IMR-90 (cell line): ENCODE measurements at regions not wholly inside any gene's neighbourhood (a gene's known extent, or its start where the extent isn't known, plus 50 kb on each side); places are given as distances from the start of the nearest gene placed in this dataset.

ENCODE experiments used
- ATAC-seq: fragments of 200-7000 bp; cut with Tn5 transposase; 2 replicates; pipeline ENCODE4 v1.9.1; 2020; ENCODE audit warnings: low read depth, mild to moderate bottlenecking, moderate library complexity
- BruUV-seq: library from RNA; stranded (reverse); fragments of 400-500 nt; replicated peaks from 2 replicates; lab custom pipeline; 2021; lab: Mats Ljungman, UMichigan
- CTCF ChIA-PET: fragments of 300-600 bp; formaldehyde crosslinking; extraction: SDS; loops from one replicate; lab custom pipeline; 2021; ENCODE audit warnings: antibody characterized with exemption; lab: Yijun Ruan, JAX
- POLR2A ChIA-PET: fragments of 300-600 bp; sonication (Branson Sonifier 250); formaldehyde crosslinking; loops from one replicate; lab custom pipeline; 2022; ENCODE audit warnings: antibody characterized with exemption; ENCODE audit not compliant: unreplicated experiment; lab: Charles Lee
- DNase-seq: peaks from one replicate; pipeline ENCODE4 v3.0.0; 2013
- H2AFZ ChIP-seq: replicated peaks from 2 replicates; pipeline ENCODE3; 2013; ENCODE audit warnings: low read length, mild to moderate bottlenecking; ENCODE audit not compliant: poor library complexity
- H2AK5ac ChIP-seq: 2 replicates; pipeline ENCODE4 v1.6.1; 2013; ENCODE audit warnings: low read depth, low read length, inconsistent platforms
- H2AK9ac ChIP-seq: replicated peaks from 2 replicates; pipeline ENCODE3; 2013; ENCODE audit warnings: mild to moderate bottlenecking, low read depth, low read length, moderate library complexity; ENCODE audit not compliant: poor library complexity
- H2BK120ac ChIP-seq: 2 replicates; pipeline ENCODE4 v1.6.1; 2013; ENCODE audit warnings: low read depth, low read length, inconsistent platforms
- H2BK15ac ChIP-seq: 3 replicates; pipeline ENCODE4 v1.6.1; 2013; ENCODE audit warnings: low read depth, low read length, inconsistent platforms
- H2BK20ac ChIP-seq: 2 replicates; pipeline ENCODE4 v1.6.1; 2013; ENCODE audit warnings: low read depth, mild to moderate bottlenecking, inconsistent platforms, low read length, moderate library complexity
- H2BK5ac ChIP-seq: 2 replicates; pipeline ENCODE4 v1.6.1; 2013; ENCODE audit warnings: mild to moderate bottlenecking, low read depth, low read length, inconsistent platforms; ENCODE audit not compliant: poor library complexity, severe bottlenecking
- H3K14ac ChIP-seq: replicated peaks from 2 replicates; pipeline ENCODE4 v1.6.1; 2013; ENCODE audit warnings: low read depth, low read length, inconsistent platforms
- H3K18ac ChIP-seq: 2 replicates; pipeline ENCODE4 v1.6.1; 2013; ENCODE audit warnings: low read depth, low read length, control low read depth
- H3K23ac ChIP-seq: 2 replicates; pipeline ENCODE4 v1.6.1; 2013; ENCODE audit warnings: low read depth, low read length, inconsistent platforms
- H3K27ac ChIP-seq: 2 replicates; pipeline ENCODE4 v1.5.1; 2013; ENCODE audit warnings: mild to moderate bottlenecking, control low read depth, low read length; ENCODE audit not compliant: insufficient read depth
- H3K27me3 ChIP-seq: 2 replicates; pipeline ENCODE4 v1.6.1; 2013; ENCODE audit warnings: low read length; ENCODE audit not compliant: control insufficient read depth, insufficient read depth
- H3K36me3 ChIP-seq: 2 replicates; pipeline ENCODE4 v1.6.1; 2013; ENCODE audit warnings: low read length, mixed read lengths; ENCODE audit not compliant: control insufficient read depth, insufficient read depth
- H3K4ac ChIP-seq: 2 replicates; pipeline ENCODE4 v1.6.1; 2013; ENCODE audit warnings: low read depth, low read length, inconsistent platforms
- H3K4me1 ChIP-seq: 2 replicates; pipeline ENCODE4 v1.6.1; 2013; ENCODE audit warnings: low read length, mixed read lengths; ENCODE audit not compliant: control insufficient read depth, insufficient read depth
- H3K4me2 ChIP-seq: 2 replicates; pipeline ENCODE4 v1.6.1; 2013; ENCODE audit warnings: low read depth, mild to moderate bottlenecking, control low read depth, low read length, moderate library complexity
- H3K4me3 ChIP-seq: 2 replicates; pipeline ENCODE4 v1.5.1; 2013; ENCODE audit warnings: low read depth, mild to moderate bottlenecking, control low read depth, low read length, moderate library complexity; ENCODE audit not compliant: insufficient read depth
- H3K56ac ChIP-seq: 2 replicates; pipeline ENCODE4 v1.6.1; 2013; ENCODE audit warnings: low read length, inconsistent platforms; ENCODE audit not compliant: insufficient read depth; ENCODE audit errors: extremely low read depth
- H3K79me1 ChIP-seq, 2 experiments: 2 replicates each; pipeline ENCODE4 v1.6.1; 2013; ENCODE audit warnings: low read length in 2 of 2, inconsistent platforms in 1 of 2, low read depth in 1 of 2
- H3K9ac ChIP-seq: 2 replicates; pipeline ENCODE4 v1.6.1; 2013; ENCODE audit warnings: low read depth, low read length, control low read depth
- H3K9me1 ChIP-seq: 2 replicates; pipeline ENCODE4 v1.6.1; 2013; ENCODE audit warnings: low read length, inconsistent platforms; ENCODE audit not compliant: insufficient read depth
- H3K9me3 ChIP-seq: 2 replicates; pipeline ENCODE4 v1.6.1; 2013; ENCODE audit warnings: low read length; ENCODE audit not compliant: control insufficient read depth, insufficient read depth
- H4K20me1 ChIP-seq: 2 replicates; pipeline ENCODE4 v1.6.1; 2013; ENCODE audit warnings: low read length, inconsistent platforms; ENCODE audit not compliant: insufficient read depth
- H4K5ac ChIP-seq: 2 replicates; pipeline ENCODE4 v1.6.1; 2013; ENCODE audit warnings: mild to moderate bottlenecking, low read depth, low read length, control low read depth
- H4K8ac ChIP-seq, 2 experiments: 2 replicates each; pipeline ENCODE4 v1.6.1; 2013; ENCODE audit warnings: low read depth in 2 of 2, low read length in 2 of 2, control low read depth in 1 of 2, inconsistent platforms in 1 of 2
- H4K91ac ChIP-seq: 2 replicates; pipeline ENCODE4 v1.6.1; 2013; ENCODE audit warnings: low read depth, low read length, inconsistent platforms; ENCODE audit not compliant: insufficient read depth
- MXI1 ChIP-seq: IDR thresholded peaks from 2 replicates; pipeline ENCODE4 v1.6.1; 2012; ENCODE audit warnings: low read depth, mild to moderate bottlenecking, low read length, moderate library complexity, borderline replicate concordance
- RAD21 ChIP-seq: IDR thresholded peaks from 2 replicates; pipeline ENCODE4 v1.6.1; 2012; ENCODE audit warnings: low read length, improper control_type of control experiment
- WGBS, 2 experiments: methylation state at CpG; one replicate each; pipeline versions ENCODE4 v1.1.5 to v1.1.7; 2013; ENCODE audit warnings: missing lambda C conversion rate in 2 of 2; ENCODE audit not compliant: insufficient read length in 1 of 2; ENCODE audit errors: extremely low coverage in 2 of 2; 5-methylcytosine and 5-hydroxymethylcytosine counted together
- dilution Hi-C: fragments of 300-500 bp; cut with HindIII; formaldehyde crosslinking; loops from one replicate; pipeline ENCODE4 v1.14.3; 2018; ENCODE audit warnings: low sequenced_read_pairs; ENCODE audit not compliant: unreplicated experiment
- in situ Hi-C: fragments of 300-500 bp; cut with MboI; formaldehyde crosslinking; loops from 3 replicates; pipeline ENCODE4 v1.14.3; 2019; ENCODE audit warnings: low sequenced_read_pairs, inconsistent platforms, mixed read lengths
- intact Hi-C: fragments of 100-400 bp; cut with micrococcal nuclease; formaldehyde crosslinking; loops from 2 replicates; pipeline ENCODE4 v1.10.0; 2022
- TF ChIP-seq, protein P1 (sequence below): fragments of 150-350 bp; IDR thresholded peaks from 2 replicates; pipeline ENCODE4 v1.6.1; 2016; ENCODE audit warnings: low read depth, mild to moderate bottlenecking, low read length, moderate library complexity, borderline replicate concordance

DNA sequence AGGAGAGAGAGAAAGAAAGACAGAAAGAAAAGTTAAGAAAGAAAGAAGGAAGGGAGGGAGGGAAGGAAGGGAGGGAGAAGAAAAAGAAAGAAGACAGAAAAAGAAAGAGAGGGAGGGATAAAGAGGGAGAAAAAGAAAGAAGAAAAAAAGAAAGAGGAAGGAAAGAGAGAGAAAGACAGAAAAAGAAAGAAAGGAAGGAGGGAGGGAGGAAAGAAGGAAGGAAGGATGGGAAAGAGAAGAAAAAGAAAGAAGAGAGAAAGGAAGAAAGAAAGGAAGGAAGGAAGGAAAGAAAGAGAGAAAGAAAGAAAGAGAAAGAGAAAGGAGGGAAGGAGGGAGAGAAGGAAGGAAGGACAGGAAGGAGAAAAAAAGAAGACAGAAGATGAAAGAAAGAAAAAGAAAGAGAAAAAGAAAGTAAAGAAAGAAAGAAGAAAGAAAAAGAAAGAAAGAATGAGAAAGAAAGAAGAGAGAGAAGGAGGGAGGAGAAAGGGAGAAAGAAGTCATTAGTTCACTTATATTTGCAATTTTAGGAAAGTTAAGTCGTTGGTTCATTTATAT lies 567.2 kb upstream of the CBLB start:
- Histone ChIP-seq H4K91ac (no peak overlapping the region), H3K4me2 (no peak overlapping the region), H3K27ac (no peak overlapping the region), H4K5ac (no peak overlapping the region), H3K23ac (no peak overlapping the region), H2BK20ac (no peak overlapping the region), H3K79me1 (no peaks in the 10 kb centered on the region), H3K36me3 (no peaks in the 10 kb centered on the region), H3K9ac (no peak overlapping the region), H2AFZ (no peak overlapping the region), H3K18ac (no peak overlapping the region), H3K4me1 (peaks cover 3% of the 10 kb centered on the region; the same call in 1 of the 2 replicates), H3K14ac (no peak overlapping the region), H2BK15ac (no peak overlapping the region), H4K8ac (no peak overlapping the region), H3K9me1 (no peaks in the 10 kb centered on the region), H2AK5ac (no peak overlapping the region), H2AK9ac (no peak overlapping the region), H3K56ac (no peak overlapping the region), H3K27me3 (no peaks in the 10 kb centered on the region), H2BK120ac (no peak overlapping the region), H3K4ac (no peak overlapping the region), H2BK5ac (no peak overlapping the region), H3K9me3 (no peaks in the 10 kb centered on the region), H4K20me1 (no peaks in the 10 kb centered on the region), H3K4me3 (no peak overlapping the region)
- CTCF ChIA-PET, result no interaction called here
- POLR2A ChIA-PET, result no interaction called here
- no peak for ATAC-seq
- WGBS, 2 experiments, result no CpG with 5 or more reads among the region's 1 CpG
- no peak for DNase-seq
- dilution Hi-C loops (no loop called here), intact Hi-C loops (no loop called here), in situ Hi-C loops (no loop called here)
- TF ChIP-seq MXI1 (no peak), RAD21 (no peak)
- TF ChIP-seq, protein P1, sequence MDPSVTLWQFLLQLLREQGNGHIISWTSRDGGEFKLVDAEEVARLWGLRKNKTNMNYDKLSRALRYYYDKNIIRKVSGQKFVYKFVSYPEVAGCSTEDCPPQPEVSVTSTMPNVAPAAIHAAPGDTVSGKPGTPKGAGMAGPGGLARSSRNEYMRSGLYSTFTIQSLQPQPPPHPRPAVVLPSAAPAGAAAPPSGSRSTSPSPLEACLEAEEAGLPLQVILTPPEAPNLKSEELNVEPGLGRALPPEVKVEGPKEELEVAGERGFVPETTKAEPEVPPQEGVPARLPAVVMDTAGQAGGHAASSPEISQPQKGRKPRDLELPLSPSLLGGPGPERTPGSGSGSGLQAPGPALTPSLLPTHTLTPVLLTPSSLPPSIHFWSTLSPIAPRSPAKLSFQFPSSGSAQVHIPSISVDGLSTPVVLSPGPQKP, result no peak
- BruUV-seq, result no TSS peak
